ENCODE measurements at regions not wholly inside any gene's neighbourhood (a gene's known extent, or its start where the extent isn't known, plus 50 kb on each side); places are given as distances from the start of the nearest gene placed in this dataset.

DNA sequence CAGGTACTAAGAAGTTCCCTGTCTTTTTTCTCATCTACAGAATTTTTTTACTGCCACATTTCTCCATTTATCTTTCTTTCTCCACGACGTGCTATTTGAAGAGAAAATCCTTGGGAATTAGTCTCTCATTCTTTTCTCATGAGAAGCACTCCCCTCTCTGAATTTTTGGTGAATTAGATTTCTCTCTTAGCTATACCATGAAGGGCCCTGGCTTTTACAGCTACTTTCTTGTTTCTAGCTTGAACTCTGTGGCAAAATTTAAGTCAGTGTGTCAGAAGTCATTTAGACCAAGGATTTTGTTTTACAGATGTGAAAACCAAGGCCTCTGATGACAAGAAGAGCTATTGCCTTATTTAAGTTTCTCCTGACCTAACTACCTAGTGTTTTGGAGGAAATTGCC lies 213.1 kb downstream of the AEBP2 start:
- CTCF ChIA-PET, result interaction anchor here (0.7 kb wide), 1 partner anchor 1000 kb away, joined by 3 read pairs; no protein-coding TSS in a partner anchor
- no peak for DNase-seq (ENCODE audit: extremely low spot score)
- POLR2A ChIA-PET, result no interaction called here
- TF ChIP-seq CTBP1 (IDR thresholded peaks at IDR 0.05; ENCODE audit: borderline replicate concordance) (no peak), FOXM1 (IDR thresholded peaks at IDR 0.05; ENCODE audit: borderline replicate concordance) (no peak), FOXA1 (IDR thresholded peaks at IDR 0.05) (no peak), SP1 (IDR thresholded peaks at IDR 0.05) (no peak), ELF4 (IDR thresholded peaks at IDR 0.05) (no peak)

DNA sequence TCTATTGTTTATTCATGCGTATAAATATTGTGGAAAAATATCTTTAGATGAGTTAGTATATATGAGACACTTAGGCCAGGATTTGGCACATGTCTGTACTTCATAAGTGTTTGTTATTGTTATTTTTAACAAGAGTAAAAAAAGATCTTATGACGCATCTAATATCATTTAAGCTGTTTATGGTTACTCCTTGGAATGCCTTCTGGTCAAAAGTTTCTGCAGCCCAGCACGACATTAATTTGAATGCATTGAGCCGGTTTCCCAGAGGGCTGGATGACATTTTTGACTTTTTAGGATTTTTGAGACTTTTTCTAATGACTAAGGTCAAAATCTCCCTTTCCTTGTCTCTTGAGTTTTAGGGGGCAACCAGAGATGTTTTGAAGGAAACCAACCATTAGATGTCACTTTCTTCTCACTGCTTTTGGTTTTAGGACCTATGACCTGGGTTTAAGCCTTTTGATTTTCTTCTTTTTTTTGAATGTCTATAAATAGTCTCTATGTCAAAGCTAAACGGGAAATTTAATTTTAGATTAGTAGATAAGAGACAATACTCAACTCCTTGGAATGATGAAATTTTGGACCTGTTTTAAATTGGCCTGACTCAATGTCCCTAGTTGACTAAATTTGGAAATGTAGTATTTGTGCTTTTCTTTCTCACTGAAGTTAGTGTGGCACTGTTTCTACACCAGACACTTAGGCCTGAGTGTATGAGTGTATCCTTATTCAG lies 215.5 kb downstream of the AEBP2 start:
- no peak for DNase-seq (ENCODE audit: extremely low spot score)
- TF ChIP-seq FOXM1 (IDR thresholded peaks at IDR 0.05; ENCODE audit: borderline replicate concordance), result no peak
- TF ChIP-seq, protein P1, sequence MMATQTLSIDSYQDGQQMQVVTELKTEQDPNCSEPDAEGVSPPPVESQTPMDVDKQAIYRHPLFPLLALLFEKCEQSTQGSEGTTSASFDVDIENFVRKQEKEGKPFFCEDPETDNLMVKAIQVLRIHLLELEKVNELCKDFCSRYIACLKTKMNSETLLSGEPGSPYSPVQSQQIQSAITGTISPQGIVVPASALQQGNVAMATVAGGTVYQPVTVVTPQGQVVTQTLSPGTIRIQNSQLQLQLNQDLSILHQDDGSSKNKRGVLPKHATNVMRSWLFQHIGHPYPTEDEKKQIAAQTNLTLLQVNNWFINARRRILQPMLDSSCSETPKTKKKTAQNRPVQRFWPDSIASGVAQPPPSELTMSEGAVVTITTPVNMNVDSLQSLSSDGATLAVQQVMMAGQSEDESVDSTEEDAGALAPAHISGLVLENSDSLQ (IDR thresholded peaks at IDR 0.05), result no peak
- TF ChIP-seq SUZ12 (IDR thresholded peaks at IDR 0.05), result no peak
- TF ChIP-seq SP1 (IDR thresholded peaks at IDR 0.05), result no peak
- no peak for TF ChIP-seq FOXA1 (IDR thresholded peaks at IDR 0.05)
- no peak for TF ChIP-seq ELF4 (IDR thresholded peaks at IDR 0.05)
- no peak for TF ChIP-seq TARDBP (IDR thresholded peaks at IDR 0.05)
- no peak for TF ChIP-seq ARNT (IDR thresholded peaks at IDR 0.05)
- TF ChIP-seq L3MBTL2 (conservative IDR thresholded peaks at IDR 0.05), result no peak
- no peak for TF ChIP-seq HDGF (IDR thresholded peaks at IDR 0.05; ENCODE audit: borderline replicate concordance)
- no peak for TF ChIP-seq ZNF384 (IDR thresholded peaks at IDR 0.05)
- TF ChIP-seq CTBP1 (IDR thresholded peaks at IDR 0.05; ENCODE audit: borderline replicate concordance), result no peak
- TF ChIP-seq LEF1 (IDR thresholded peaks at IDR 0.05; ENCODE audit: borderline replicate concordance), result no peak
- TF ChIP-seq FOXK2 (IDR thresholded peaks at IDR 0.05), result no peak
- TF ChIP-seq NFRKB (IDR thresholded peaks at IDR 0.05), result no peak
- no peak for TF ChIP-seq BHLHE40 (IDR thresholded peaks at IDR 0.05; ENCODE audit: borderline replicate concordance)
- ChIA-PET CTCF (no interaction called here), POLR2A (no interaction called here)

DNA sequence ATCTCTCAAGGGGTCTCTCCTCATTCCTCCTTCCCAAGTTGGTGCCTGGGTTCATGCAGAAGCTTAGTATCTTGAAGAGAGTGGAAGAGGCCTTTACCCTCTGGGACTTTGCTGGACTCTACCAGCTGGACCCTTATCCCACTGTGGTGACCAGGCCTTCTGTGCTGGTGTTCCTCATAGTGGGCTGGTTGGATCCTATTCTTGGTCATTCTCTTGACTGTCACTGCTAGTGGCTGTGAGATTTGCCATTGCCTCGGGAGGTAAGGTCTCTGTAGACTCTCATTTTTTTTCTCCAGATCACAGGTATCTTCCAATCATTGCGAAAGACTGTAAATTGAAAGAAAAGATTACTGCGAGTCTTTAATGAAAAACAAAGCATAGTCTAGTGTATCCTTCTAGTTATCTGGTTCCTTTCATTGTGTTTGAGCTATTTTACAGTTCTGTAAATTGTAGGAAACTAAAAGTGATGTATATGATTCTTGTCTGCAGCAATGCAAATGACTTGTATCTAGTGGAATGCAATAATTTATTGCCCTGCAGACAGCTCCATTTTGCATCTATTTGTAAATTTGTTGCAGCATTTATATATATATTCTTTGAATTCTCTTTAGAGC lies 217.9 kb downstream of the AEBP2 start:
- ChIA-PET POLR2A (no interaction called here), CTCF (interaction anchor here (0.6 kb wide), 1 partner anchor 169 kb away, joined by 3 read pairs; no protein-coding TSS in a partner anchor)
- TF ChIP-seq FOXM1 (IDR thresholded peaks at IDR 0.05; ENCODE audit: borderline replicate concordance) (no peak), ELF4 (IDR thresholded peaks at IDR 0.05) (no peak), TARDBP (IDR thresholded peaks at IDR 0.05) (no peak), SP1 (IDR thresholded peaks at IDR 0.05) (no peak)
- no peak for DNase-seq (ENCODE audit: extremely low spot score)

DNA sequence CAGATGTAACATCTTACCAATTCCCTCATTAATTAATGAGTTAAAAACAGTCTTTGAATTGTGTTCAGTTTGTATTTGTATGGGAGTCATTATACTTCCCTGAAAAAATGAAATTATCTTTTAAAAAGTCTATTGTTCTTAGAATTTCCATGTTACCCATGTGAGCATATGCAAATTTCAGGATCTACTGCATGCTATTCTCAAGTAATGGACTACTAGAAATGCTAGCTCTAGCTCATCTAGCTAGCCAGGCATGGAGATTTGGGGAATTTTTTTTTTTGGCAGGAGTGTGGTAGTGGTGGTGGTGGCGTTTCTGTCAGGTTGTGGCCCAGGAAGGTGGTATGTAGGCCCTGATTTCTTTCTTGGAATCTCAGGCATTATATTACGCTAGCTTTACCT lies 218.4 kb downstream of the AEBP2 start:
- TF ChIP-seq ZNF384 (IDR thresholded peaks at IDR 0.05) (no peak), L3MBTL2 (conservative IDR thresholded peaks at IDR 0.05) (no peak), CTBP1 (IDR thresholded peaks at IDR 0.05; ENCODE audit: borderline replicate concordance) (no peak)
- TF ChIP-seq, protein P1 (IDR thresholded peaks at IDR 0.05), result no peak
- no peak for DNase-seq (ENCODE audit: extremely low spot score)
- ChIA-PET CTCF (interaction anchor here (0.7 kb wide), 2 partner anchors 15 to 436 kb away, joined by 3 to 6 read pairs; no protein-coding TSS in a partner anchor), POLR2A (no interaction called here)

DNA sequence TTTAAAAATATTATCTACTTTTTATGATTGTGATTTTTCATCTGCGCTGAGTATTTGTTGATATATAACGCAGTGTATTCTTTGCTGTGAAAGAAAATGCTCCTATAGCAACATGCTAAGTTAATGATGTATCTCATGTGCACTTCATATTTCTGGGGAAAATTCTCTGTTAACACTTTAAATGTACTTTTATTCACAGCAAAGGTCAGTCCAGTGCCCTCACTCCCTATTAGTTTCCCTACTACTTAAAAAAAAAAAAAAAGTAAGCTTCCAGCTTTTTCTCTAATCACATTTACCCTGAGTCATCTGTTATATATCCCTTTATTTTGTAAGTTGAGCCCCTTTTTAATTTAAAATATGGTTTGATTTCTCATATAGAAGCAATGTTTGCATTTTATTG lies 219.8 kb downstream of the AEBP2 start:
- ChIA-PET CTCF (no interaction called here), POLR2A (no interaction called here)
- DNase-seq (ENCODE audit: extremely low spot score), result no peak
- TF ChIP-seq FOXM1 (IDR thresholded peaks at IDR 0.05; ENCODE audit: borderline replicate concordance) (no peak), L3MBTL2 (conservative IDR thresholded peaks at IDR 0.05) (no peak), BHLHE40 (IDR thresholded peaks at IDR 0.05; ENCODE audit: borderline replicate concordance) (no peak)

DNA sequence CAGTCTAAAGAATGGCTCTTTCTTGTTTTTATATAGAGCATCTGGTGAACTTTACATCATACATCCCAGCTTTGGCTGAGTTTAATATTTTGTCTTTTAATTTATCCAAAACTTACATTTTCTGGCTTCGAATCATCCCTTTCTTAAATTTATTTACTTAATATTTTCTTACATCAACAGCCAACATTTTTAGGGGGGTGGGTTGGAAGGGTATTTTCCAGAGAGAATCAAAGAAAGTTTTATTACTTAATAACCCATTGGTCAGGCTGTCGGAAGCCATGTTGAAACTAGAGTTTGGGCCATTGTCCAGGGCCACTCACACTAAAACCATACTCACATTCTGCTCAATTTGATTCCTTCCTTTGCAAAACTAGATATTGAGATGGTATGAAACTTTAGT lies 220.2 kb downstream of the AEBP2 start:
- CTCF ChIA-PET, result no interaction called here
- no peak for DNase-seq (ENCODE audit: extremely low spot score)
- no peak for TF ChIP-seq TARDBP (IDR thresholded peaks at IDR 0.05)
- no peak for TF ChIP-seq L3MBTL2 (conservative IDR thresholded peaks at IDR 0.05)
- TF ChIP-seq, protein P1 (IDR thresholded peaks at IDR 0.05), result no peak
- no peak for TF ChIP-seq FOXK2 (IDR thresholded peaks at IDR 0.05)
- TF ChIP-seq FOXM1 (IDR thresholded peaks at IDR 0.05; ENCODE audit: borderline replicate concordance), result no peak
- no peak for TF ChIP-seq ZNF384 (IDR thresholded peaks at IDR 0.05)
- TF ChIP-seq FOXA1 (IDR thresholded peaks at IDR 0.05), result no peak
- no peak for TF ChIP-seq ELF4 (IDR thresholded peaks at IDR 0.05)
- TF ChIP-seq HDGF (IDR thresholded peaks at IDR 0.05; ENCODE audit: borderline replicate concordance), result no peak
- no peak for TF ChIP-seq CTBP1 (IDR thresholded peaks at IDR 0.05; ENCODE audit: borderline replicate concordance)
- TF ChIP-seq SP1 (IDR thresholded peaks at IDR 0.05), result no peak
- TF ChIP-seq NFRKB (IDR thresholded peaks at IDR 0.05), result no peak
- no peak for TF ChIP-seq ARNT (IDR thresholded peaks at IDR 0.05)
- TF ChIP-seq SUZ12 (IDR thresholded peaks at IDR 0.05), result no peak
- no peak for TF ChIP-seq BHLHE40 (IDR thresholded peaks at IDR 0.05; ENCODE audit: borderline replicate concordance)
- TF ChIP-seq LEF1 (IDR thresholded peaks at IDR 0.05; ENCODE audit: borderline replicate concordance), result no peak
- POLR2A ChIA-PET, result no interaction called here

Data from HEK293T (cell line).